NCI-H2196 treated with DMSO at 0.1 percent for 48 hours (cell line): ENCODE measurements at regions not wholly inside any gene's neighbourhood (a gene's known extent, or its start where the extent isn't known, plus 50 kb on each side); places are given as distances from the start of the nearest gene placed in this dataset.
"Not testable (repeated sequence)": the region's sequence is repeated elsewhere in the genome, so short reads cannot be mapped to it uniquely, and the experiment has no call there.

Experiments used
- DNase-seq: peaks from one replicate; lab custom pipeline; 2025; ENCODE audit not compliant: unreplicated experiment; lab: John Stamatoyannopoulos, UW

- no peak for DNase-seq
These were observed 133.4 kb downstream of the CEBPB start for GRCh38 chr20:50323777-50324775.

GRCh38 chr20:50325215-50325614, 134.6 kb downstream of the CEBPB start:
- DNase-seq = no peak

GRCh38 chr20:50325651-50326050, 135.0 kb downstream of the CEBPB start:
- no peak for DNase-seq

GRCh38 chr20:50327666-50328065, 137.0 kb downstream of the CEBPB start:
- no peak for DNase-seq

GRCh38 chr20:50328222-50328979, 137.8 kb downstream of the CEBPB start:
- DNase-seq = no peak

- no peak for DNase-seq
These were observed 138.6 kb downstream of the CEBPB start for GRCh38 chr20:50328996-50329898.

DNA sequence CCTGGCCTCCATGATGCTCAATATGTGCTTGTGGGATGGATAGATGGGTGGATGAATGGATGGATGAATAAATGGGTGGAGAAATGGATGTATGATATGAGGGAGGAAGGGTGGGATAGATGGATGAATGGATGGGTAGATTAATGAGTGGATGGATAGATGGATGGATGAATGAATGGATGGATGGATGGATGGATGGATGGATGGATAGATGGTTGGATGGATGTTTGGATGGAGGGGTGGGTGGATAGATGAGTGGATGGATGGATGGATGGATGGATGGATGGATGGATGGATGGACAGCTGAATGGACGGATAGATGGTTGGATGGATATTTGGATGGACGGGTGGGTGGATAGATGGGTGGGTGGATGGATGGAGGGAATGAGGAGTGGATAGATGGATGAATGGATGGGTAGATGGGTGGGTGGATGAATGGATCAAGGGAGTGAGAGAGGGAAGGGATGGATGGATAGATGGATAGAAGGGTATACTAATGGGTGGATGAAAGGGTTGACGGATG, 139.4 kb downstream of the CEBPB start:
- no peak for DNase-seq

GRCh38 chr20:50330504-50331313, 140.1 kb downstream of the CEBPB start:
- DNase-seq = no peak

DNA sequence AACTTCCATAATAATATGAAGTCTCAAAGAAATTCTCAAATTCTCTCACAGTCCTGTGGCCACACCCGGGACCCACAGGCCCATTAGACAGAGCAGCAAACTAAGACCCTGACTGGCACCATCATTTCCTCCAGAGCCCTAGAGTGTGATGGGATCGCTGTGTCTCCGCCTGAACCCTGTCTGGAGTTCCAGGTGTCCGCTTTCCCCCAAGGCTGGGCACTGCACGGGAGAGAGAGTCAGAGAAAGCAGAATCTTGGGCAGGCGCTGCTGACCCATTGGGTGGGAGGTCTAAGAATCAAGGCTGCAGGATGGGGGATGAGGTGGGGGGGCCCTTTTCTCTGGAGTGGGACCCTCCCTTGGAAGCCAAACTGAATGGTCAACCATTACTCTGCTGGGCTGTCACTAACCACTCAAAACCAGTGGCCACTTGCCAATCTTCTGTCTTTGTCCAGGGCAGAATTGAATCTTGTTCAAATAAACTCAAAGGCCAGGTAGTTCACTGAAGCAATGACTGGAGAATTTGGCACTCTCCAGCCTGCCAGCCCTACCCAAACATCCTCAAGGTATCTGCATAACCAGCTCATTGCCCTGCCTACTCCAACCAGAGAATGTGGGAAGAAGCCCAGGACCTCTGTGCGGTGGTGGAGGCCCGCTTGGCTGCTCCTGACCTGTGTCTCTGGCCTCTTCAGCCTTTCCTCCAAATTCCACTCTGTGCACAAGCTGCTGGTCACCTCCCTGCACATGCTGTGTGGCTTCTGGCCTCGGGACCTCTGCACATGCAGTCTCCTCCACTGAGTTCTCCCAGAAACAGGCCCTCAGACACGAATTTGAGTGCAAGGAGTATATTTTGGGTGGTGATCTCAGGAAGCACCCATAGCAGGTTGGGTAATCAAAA, 141.1 kb downstream of the CEBPB start:
- no peak for DNase-seq

- no peak for DNase-seq
These were observed 141.9 kb downstream of the CEBPB start for GRCh38 chr20:50332491-50332980.

- DNase-seq = no peak
These were observed 142.6 kb downstream of the CEBPB start for GRCh38 chr20:50333131-50333670.

DNA sequence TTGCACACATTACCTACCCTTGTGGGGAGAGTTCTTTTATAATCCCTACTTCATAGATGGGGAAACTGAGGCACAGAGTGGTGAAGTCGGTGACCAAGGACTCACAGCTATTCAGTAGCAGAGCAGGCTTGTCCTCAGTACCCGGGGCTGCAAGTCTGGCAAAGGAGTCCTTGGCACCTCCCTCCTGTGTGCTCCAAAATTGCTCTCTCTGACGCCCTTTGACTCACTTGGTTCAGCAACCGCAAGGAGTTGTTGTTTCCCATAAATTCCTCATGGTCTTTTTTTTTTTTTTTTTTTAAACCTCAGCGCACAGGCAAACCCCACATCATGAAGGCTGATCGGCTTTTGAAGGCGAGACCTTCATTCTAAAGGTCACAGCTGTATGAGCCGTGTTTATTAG, 143.2 kb downstream of the CEBPB start:
- no peak for DNase-seq

- not testable (repeated sequence) for DNase-seq
These were observed 143.9 kb downstream of the CEBPB start for GRCh38 chr20:50334512-50334911.

GRCh38 chr20:50335105-50335504, 144.5 kb downstream of the CEBPB start:
- DNase-seq = peak; percentile 40

GRCh38 chr20:50335866-50336265, 145.2 kb downstream of the CEBPB start:
- DNase-seq = no peak

DNA sequence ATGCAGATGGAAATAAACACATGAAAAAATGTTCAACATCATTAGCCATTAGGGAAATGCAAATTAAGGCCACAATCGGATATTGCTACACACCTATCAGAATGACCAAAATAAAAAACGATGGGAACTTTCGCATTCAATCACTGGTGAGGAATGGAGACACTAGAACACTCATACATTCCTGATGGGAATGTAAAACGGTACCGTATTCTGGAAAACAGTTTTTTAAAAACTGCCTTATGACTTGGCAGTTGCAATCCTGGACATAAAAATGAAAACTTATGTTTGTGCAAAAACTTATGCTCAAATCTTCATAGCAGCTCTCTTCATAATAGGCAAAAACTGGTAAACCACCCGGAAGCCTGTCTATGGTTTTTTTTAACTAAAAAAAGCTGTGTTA, 146.0 kb downstream of the CEBPB start:
- no peak for DNase-seq

- DNase-seq = no peak
These were observed 147.2 kb downstream of the CEBPB start for GRCh38 chr20:50337521-50338466.
